Activated naive CD8-positive, alpha-beta T cell treated with anti-CD3 and anti-CD28 coated beads, Interleukin-2, amount 50 U/mL, for 24 hours (primary cell): ENCODE measurements at regions not wholly inside any gene's neighbourhood (a gene's known extent, or its start where the extent isn't known, plus 50 kb on each side); places are given as distances from the start of the nearest gene placed in this dataset.

Experiments used
- ATAC-seq: fragments of 150-1000 bp; cut with Tn5 transposase; one replicate; pipeline ENCODE4 v1.10.0; 2021
- DNase-seq: peaks from one replicate; pipeline ENCODE4 v3.0.0; 2021
- H3K27ac Mint-ChIP-seq: one replicate; pipeline ENCODE4 v1.8.0; 2021; ENCODE audit warnings: mild to moderate bottlenecking, mixed read lengths
- H3K27me3 Mint-ChIP-seq: one replicate; pipeline ENCODE4 v1.8.0; 2021; ENCODE audit warnings: mixed read lengths
- H3K36me3 Mint-ChIP-seq: one replicate; pipeline ENCODE4 v1.8.0; 2021; ENCODE audit warnings: low read depth, mixed read lengths
- H3K4me1 Mint-ChIP-seq: one replicate; pipeline ENCODE4 v1.8.0; 2021; ENCODE audit warnings: mixed read lengths
- H3K4me3 Mint-ChIP-seq: one replicate; pipeline ENCODE4 v1.8.0; 2021; ENCODE audit warnings: mild to moderate bottlenecking, moderate library complexity, mixed read lengths
- H3K9me3 Mint-ChIP-seq: one replicate; pipeline ENCODE4 v1.8.0; 2021; ENCODE audit warnings: mixed read lengths

GRCh38 chr6:4687989-4688947 lies 87.9 kb upstream of the CDYL start:
- peaks cover 24% of the 10 kb centered on the region for H3K27me3 Mint-ChIP-seq
- H3K9me3 Mint-ChIP-seq: peaks cover 6% of the 10 kb centered on the region
- ATAC-seq (no peak), DNase-seq (no peak)
- H3K27ac Mint-ChIP-seq: no peak overlapping the region
- no peaks in the 10 kb centered on the region for H3K4me1 Mint-ChIP-seq
- H3K4me3 Mint-ChIP-seq: no peak overlapping the region
- H3K36me3 Mint-ChIP-seq: no peaks in the 10 kb centered on the region

GRCh38 chr6:4687656-4687988 lies 88.6 kb upstream of the CDYL start:
- H3K9me3 Mint-ChIP-seq: peaks cover 3% of the 10 kb centered on the region
- no peaks in the 10 kb centered on the region for H3K36me3 Mint-ChIP-seq
- no peak overlapping the region for H3K27ac Mint-ChIP-seq
- no peak overlapping the region for H3K4me3 Mint-ChIP-seq
- H3K27me3 Mint-ChIP-seq: peaks cover 27% of the 10 kb centered on the region
- DNase-seq (no peak), ATAC-seq (no peak)
- H3K4me1 Mint-ChIP-seq: no peaks in the 10 kb centered on the region

- Mint-ChIP-seq H3K27me3 (peaks cover 13% of the 10 kb centered on the region), H3K36me3 (no peaks in the 10 kb centered on the region), H3K9me3 (no peaks in the 10 kb centered on the region), H3K27ac (no peak overlapping the region), H3K4me3 (no peak overlapping the region), H3K4me1 (no peaks in the 10 kb centered on the region)
- ATAC-seq (no peak), DNase-seq (no peak)
These were observed 93.6 kb upstream of the CDYL start for GRCh38 chr6:4682431-4683097.

GRCh38 chr6:4678506-4679300 lies 97.5 kb upstream of the CDYL start:
- no peaks in the 10 kb centered on the region for H3K9me3 Mint-ChIP-seq
- H3K4me3 Mint-ChIP-seq: no peak overlapping the region
- H3K27me3 Mint-ChIP-seq: peaks cover 7% of the 10 kb centered on the region
- DNase-seq (no peak), ATAC-seq (no peak)
- no peak overlapping the region for H3K27ac Mint-ChIP-seq
- no peaks in the 10 kb centered on the region for H3K4me1 Mint-ChIP-seq
- H3K36me3 Mint-ChIP-seq: no peaks in the 10 kb centered on the region

- Mint-ChIP-seq H3K27me3 (no peaks in the 10 kb centered on the region), H3K4me3 (no peak overlapping the region), H3K36me3 (no peaks in the 10 kb centered on the region), H3K4me1 (no peaks in the 10 kb centered on the region), H3K27ac (no peak overlapping the region), H3K9me3 (no peaks in the 10 kb centered on the region)
- DNase-seq (no peak), ATAC-seq (no peak)
These were observed 98.5 kb upstream of the CDYL start for GRCh38 chr6:4677751-4678065.

GRCh38 chr6:4677011-4677750 lies 99.0 kb upstream of the CDYL start:
- Mint-ChIP-seq H3K27me3 (no peaks in the 10 kb centered on the region), H3K27ac (no peak overlapping the region), H3K9me3 (no peaks in the 10 kb centered on the region), H3K4me3 (no peak overlapping the region), H3K4me1 (no peaks in the 10 kb centered on the region), H3K36me3 (no peaks in the 10 kb centered on the region)
- DNase-seq: no peak
- peak; percentile 20 for ATAC-seq

GRCh38 chr6:4676016-4676415 lies 100.2 kb upstream of the CDYL start:
- DNase-seq: no peak
- Mint-ChIP-seq H3K27me3 (no peaks in the 10 kb centered on the region), H3K4me3 (no peak overlapping the region), H3K27ac (no peak overlapping the region), H3K4me1 (no peaks in the 10 kb centered on the region), H3K36me3 (no peaks in the 10 kb centered on the region), H3K9me3 (no peaks in the 10 kb centered on the region)
- ATAC-seq: no peak

GRCh38 chr6:4675121-4675520 lies 101.1 kb upstream of the CDYL start:
- Mint-ChIP-seq H3K27me3 (no peaks in the 10 kb centered on the region), H3K36me3 (no peaks in the 10 kb centered on the region), H3K4me1 (no peaks in the 10 kb centered on the region), H3K9me3 (no peaks in the 10 kb centered on the region), H3K27ac (no peak overlapping the region), H3K4me3 (no peak overlapping the region)
- no peak for ATAC-seq
- DNase-seq: no peak

- ATAC-seq (no peak), DNase-seq (no peak)
- Mint-ChIP-seq H3K27me3 (no peaks in the 10 kb centered on the region), H3K4me1 (no peaks in the 10 kb centered on the region), H3K9me3 (no peaks in the 10 kb centered on the region), H3K27ac (no peak overlapping the region), H3K36me3 (no peaks in the 10 kb centered on the region), H3K4me3 (no peak overlapping the region)
These were observed 102.3 kb upstream of the CDYL start for GRCh38 chr6:4673861-4674260.

- no peaks in the 10 kb centered on the region for H3K4me1 Mint-ChIP-seq
- H3K36me3 Mint-ChIP-seq: no peaks in the 10 kb centered on the region
- ATAC-seq (no peak), DNase-seq (no peak)
- no peak overlapping the region for H3K27ac Mint-ChIP-seq
- H3K9me3 Mint-ChIP-seq: no peaks in the 10 kb centered on the region
- H3K27me3 Mint-ChIP-seq: no peaks in the 10 kb centered on the region
- H3K4me3 Mint-ChIP-seq: no peak overlapping the region
These were observed 103.4 kb upstream of the CDYL start for GRCh38 chr6:4672772-4673171.

GRCh38 chr6:4671587-4672115 lies 104.6 kb upstream of the CDYL start:
- H3K27me3 Mint-ChIP-seq: no peaks in the 10 kb centered on the region
- H3K9me3 Mint-ChIP-seq: no peaks in the 10 kb centered on the region
- ATAC-seq: no peak
- no peaks in the 10 kb centered on the region for H3K36me3 Mint-ChIP-seq
- H3K4me3 Mint-ChIP-seq: no peak overlapping the region
- no peaks in the 10 kb centered on the region for H3K4me1 Mint-ChIP-seq
- no peak for DNase-seq
- H3K27ac Mint-ChIP-seq: no peak overlapping the region

- no peaks in the 10 kb centered on the region for H3K27me3 Mint-ChIP-seq
- DNase-seq: no peak
- H3K36me3 Mint-ChIP-seq: no peaks in the 10 kb centered on the region
- H3K4me1 Mint-ChIP-seq: no peaks in the 10 kb centered on the region
- H3K9me3 Mint-ChIP-seq: no peaks in the 10 kb centered on the region
- H3K4me3 Mint-ChIP-seq: no peak overlapping the region
- no peak for ATAC-seq
- H3K27ac Mint-ChIP-seq: no peak overlapping the region
These were observed 105.3 kb upstream of the CDYL start for GRCh38 chr6:4670824-4671409.

- Mint-ChIP-seq H3K27ac (no peak overlapping the region), H3K4me1 (no peaks in the 10 kb centered on the region), H3K36me3 (no peaks in the 10 kb centered on the region), H3K9me3 (no peaks in the 10 kb centered on the region), H3K27me3 (peaks cover 1% of the 10 kb centered on the region), H3K4me3 (no peak overlapping the region)
- ATAC-seq: no peak
- no peak for DNase-seq
These were observed 105.9 kb upstream of the CDYL start for GRCh38 chr6:4670290-4670689.
